Keratinocyte (primary cell): ENCODE measurements at regions not wholly inside any gene's neighbourhood (a gene's known extent, or its start where the extent isn't known, plus 50 kb on each side); places are given as distances from the start of the nearest gene placed in this dataset.

Source experiments
- DNase-seq: peaks from one replicate; pipeline ENCODE4 v3.0.0-alpha.2; 2011; ENCODE audit warnings: low read depth, missing footprints, low spot score
- FAIRE-seq: peaks from 2 replicates; lab custom pipeline; 2011; peaks lifted over from hg19 to GRCh38; lab: Jason Lieb, UNC
- H2AFZ ChIP-seq: 2 replicates; pipeline ENCODE4 v1.6.0; 2012; ENCODE audit warnings: low read length, control low read depth, inconsistent platforms; ENCODE audit not compliant: control insufficient read depth
- H3K27ac ChIP-seq: 2 replicates; pipeline ENCODE4 v1.5.1; 2011; ENCODE audit warnings: low read length; ENCODE audit not compliant: control insufficient read depth, insufficient read depth
- H3K27me3 ChIP-seq: 3 replicates; pipeline ENCODE4 v1.6.0; 2011; ENCODE audit warnings: low read length; ENCODE audit not compliant: control insufficient read depth, insufficient read depth; ENCODE audit errors: extremely low read depth
- H3K36me3 ChIP-seq, 2 experiments: 2 replicates in 1 of 2; 3 replicates in 1 of 2; pipeline ENCODE4 v1.5.1; 2011; ENCODE audit warnings: low read length in 2 of 2, mild to moderate bottlenecking in 1 of 2; ENCODE audit not compliant: control insufficient read depth in 2 of 2, insufficient read depth in 2 of 2; ENCODE audit errors: extremely low read depth in 1 of 2
- H3K4me1 ChIP-seq: 3 replicates; pipeline ENCODE4 v1.5.1; 2011; ENCODE audit warnings: low read length; ENCODE audit not compliant: control insufficient read depth, insufficient read depth; ENCODE audit errors: extremely low read depth
- H3K4me2 ChIP-seq: 3 replicates; pipeline ENCODE4 v1.6.0; 2011; ENCODE audit warnings: low read depth, low read length; ENCODE audit not compliant: control insufficient read depth, insufficient read depth; ENCODE audit errors: extremely low read depth
- H3K4me3 ChIP-seq, 3 experiments: fragments of 200-600 bp in 1 of 3; sonication (generic) in 1 of 3; 2 replicates in 2 of 3; 3 replicates in 1 of 3; pipeline ENCODE4 v1.5.1; 2011 to 2016; ENCODE audit warnings: low read length in 3 of 3, mild to moderate bottlenecking in 3 of 3, control low read depth in 2 of 3, inconsistent platforms in 1 of 3, low read depth in 1 of 3, mixed read lengths in 1 of 3, mixed run types in 1 of 3, moderate library complexity in 1 of 3; ENCODE audit not compliant: control insufficient read depth in 2 of 3, insufficient read depth in 2 of 3; ENCODE audit errors: extremely low read depth in 1 of 3
- H3K79me2 ChIP-seq: 2 replicates; pipeline ENCODE4 v1.6.0; 2012; ENCODE audit warnings: low read length; ENCODE audit not compliant: control insufficient read depth, insufficient read depth
- H3K9ac ChIP-seq: 3 replicates; pipeline ENCODE4 v1.6.0; 2011; ENCODE audit warnings: low read length; ENCODE audit not compliant: control insufficient read depth, insufficient read depth; ENCODE audit errors: extremely low read depth
- H3K9me1 ChIP-seq: 3 replicates; pipeline ENCODE4 v1.6.0; 2011; ENCODE audit warnings: low read length; ENCODE audit not compliant: control insufficient read depth, insufficient read depth; ENCODE audit errors: extremely low read depth
- H3K9me3 ChIP-seq: 2 replicates; pipeline ENCODE4 v1.5.1; 2012; ENCODE audit warnings: low read depth, low read length; ENCODE audit not compliant: control insufficient read depth
- H4K20me1 ChIP-seq: 3 replicates; pipeline ENCODE4 v1.6.0; 2011; ENCODE audit warnings: low read length; ENCODE audit not compliant: control insufficient read depth, insufficient read depth; ENCODE audit errors: extremely low read depth
- CTCF ChIP-seq, 3 experiments: IDR thresholded peaks in 1 of 3; conservative IDR thresholded peaks in 1 of 3; optimal IDR thresholded peaks in 1 of 3; 2 replicates in 2 of 3; 3 replicates in 1 of 3; pipeline versions ENCODE3 to v1.5.1; 2011; ENCODE audit warnings: low read length in 3 of 3, mild to moderate bottlenecking in 3 of 3, moderate library complexity in 2 of 3, control low read depth in 1 of 3, inconsistent platforms in 1 of 3; ENCODE audit not compliant: insufficient read depth in 2 of 3; ENCODE audit errors: extremely low read depth in 1 of 3
- EZH2 ChIP-seq: IDR thresholded peaks from one replicate; pipeline ENCODE4 v1.6.1; 2012; ENCODE audit warnings: inconsistent platforms, mild to moderate bottlenecking, low read length, moderate library complexity
- dilution Hi-C: fragments of 300-500 bp; cut with MboI; formaldehyde crosslinking; loops from one replicate; pipeline ENCODE4 v1.7.0; 2020; ENCODE audit warnings: low sequenced_read_pairs; ENCODE audit not compliant: extremely low pct_ligation_motif_present

GRCh38 chr22:48112687-48113521 is 1350.5 kb downstream of the TBC1D22A start:
- dilution Hi-C loops, result no loop called here
- TF ChIP-seq CTCF (optimal IDR thresholded peaks at IDR 0.05 in 1 of 3, IDR thresholded peaks at IDR 0.05 in 1 of 3, conservative IDR thresholded peaks at IDR 0.05 in 1 of 3; ENCODE audit: extremely low read depth in 1 of 3, insufficient read depth in 2 of 3, low read length in 3 of 3) (no peak), EZH2 (no peak)
- Histone ChIP-seq H3K36me3 (no peaks in the 10 kb centered on the region), H3K9me1 (no peaks in the 10 kb centered on the region), H3K27me3 (no peaks in the 10 kb centered on the region), H3K9ac (no peak overlapping the region), H4K20me1 (no peaks in the 10 kb centered on the region), H3K4me1 (no peaks in the 10 kb centered on the region), H3K27ac (no peak overlapping the region), H2AFZ (no peak overlapping the region), H3K79me2 (no peaks in the 10 kb centered on the region), H3K4me2 (no peak overlapping the region), H3K4me3 (no peak overlapping the region), H3K9me3 (peaks cover 2% of the 10 kb centered on the region)
- DNase-seq, result no peak
- FAIRE-seq, result no peak

- Histone ChIP-seq H3K9me1 (no peaks in the 10 kb centered on the region), H3K4me3 (no peak overlapping the region), H3K27ac (no peak overlapping the region), H3K27me3 (no peaks in the 10 kb centered on the region), H3K4me2 (no peak overlapping the region), H3K36me3 (no peaks in the 10 kb centered on the region), H3K9me3 (peaks cover 9% of the 10 kb centered on the region), H3K9ac (no peak overlapping the region), H3K4me1 (no peaks in the 10 kb centered on the region), H3K79me2 (no peaks in the 10 kb centered on the region), H2AFZ (no peak overlapping the region), H4K20me1 (no peaks in the 10 kb centered on the region)
- TF ChIP-seq CTCF (optimal IDR thresholded peaks at IDR 0.05 in 1 of 3, IDR thresholded peaks at IDR 0.05 in 1 of 3, conservative IDR thresholded peaks at IDR 0.05 in 1 of 3; ENCODE audit: extremely low read depth in 1 of 3, insufficient read depth in 2 of 3, low read length in 3 of 3) (no peak), EZH2 (no peak)
- no peak for DNase-seq
- dilution Hi-C loops, result no loop called here
- FAIRE-seq, result no peak
Observed at GRCh38 chr22:48106715-48107259, 1344.3 kb downstream of the TBC1D22A start.
